Caco-2 (cell line): ENCODE measurements at regions not wholly inside any gene's neighbourhood (a gene's known extent, or its start where the extent isn't known, plus 50 kb on each side); places are given as distances from the start of the nearest gene placed in this dataset.

Experiments used
- BruUV-seq: library from RNA; stranded (reverse); fragments of 400-500 nt; replicated peaks from 2 replicates; lab custom pipeline; 2021; lab: Mats Ljungman, UMichigan
- CTCF ChIA-PET: fragments of 300-600 bp; sonication (Branson Sonifier 250); formaldehyde crosslinking; loops from one replicate; lab custom pipeline; 2022; ENCODE audit warnings: antibody characterized with exemption; lab: Charles Lee
- POLR2A ChIA-PET: fragments of 300-600 bp; sonication (Branson Sonifier 250); formaldehyde crosslinking; loops from one replicate; lab custom pipeline; 2022; ENCODE audit warnings: antibody characterized with exemption; lab: Charles Lee
- DNase-seq, 2 experiments: peaks; one replicate each; pipeline versions ENCODE4 v3.0.0 to v3.0.0-alpha.2; 2020 to 2022
- H3K27me3 ChIP-seq: replicated peaks from 2 replicates; pipeline ENCODE4 v1.6.0; 2011; ENCODE audit warnings: low read length; ENCODE audit not compliant: control insufficient read depth, insufficient read depth
- H3K36me3 ChIP-seq: 2 replicates; pipeline ENCODE4 v1.5.1; 2011; ENCODE audit warnings: low read length; ENCODE audit not compliant: control insufficient read depth, insufficient read depth
- H3K4me1 ChIP-seq: fragments of 250-450 bp; sonication (Bioruptor Pico); 2 replicates; pipeline ENCODE4 v1.5.1; 2020; ENCODE audit warnings: mild to moderate bottlenecking
- H3K4me3 ChIP-seq: 2 replicates; pipeline ENCODE4 v1.5.1; 2011; ENCODE audit warnings: low read depth, mild to moderate bottlenecking, control low read depth, low read length
- H3K9me3 ChIP-seq: fragments of 250-450 bp; sonication (Bioruptor Pico); 2 replicates; pipeline ENCODE4 v1.5.1; 2020; ENCODE audit warnings: mild to moderate bottlenecking, moderate library complexity
- H3K27ac Mint-ChIP-seq: one replicate; pipeline ENCODE4 v1.8.0; 2022; ENCODE audit warnings: mixed read lengths; ENCODE audit not compliant: unreplicated experiment
- H3K27me3 Mint-ChIP-seq: one replicate; pipeline ENCODE4 v1.8.0; 2022; ENCODE audit warnings: mixed read lengths; ENCODE audit not compliant: insufficient read depth, unreplicated experiment
- H3K36me3 Mint-ChIP-seq: one replicate; pipeline ENCODE4 v1.8.0; 2022; ENCODE audit warnings: mild to moderate bottlenecking, mixed read lengths; ENCODE audit not compliant: insufficient read depth, unreplicated experiment
- H3K4me1 Mint-ChIP-seq: one replicate; pipeline ENCODE4 v1.8.0; 2022; ENCODE audit warnings: low read depth, mixed read lengths; ENCODE audit not compliant: unreplicated experiment
- H3K4me3 Mint-ChIP-seq: one replicate; pipeline ENCODE4 v1.8.0; 2022; ENCODE audit warnings: mild to moderate bottlenecking, moderate library complexity, mixed read lengths; ENCODE audit not compliant: unreplicated experiment
- H3K9me3 Mint-ChIP-seq: one replicate; pipeline ENCODE4 v1.8.0; 2022; ENCODE audit warnings: mixed read lengths; ENCODE audit not compliant: unreplicated experiment
- intact Hi-C: fragments of 100-400 bp; cut with micrococcal nuclease; formaldehyde crosslinking; loops from one replicate; pipeline ENCODE4 v1.10.0; 2022; ENCODE audit not compliant: unreplicated experiment
- TF ChIP-seq, protein P1 (sequence below), 2 experiments: fragments of 200-600 bp in 1 of 2; IDR thresholded peaks; 1 replicate in 1 of 2; 2 replicates in 1 of 2; pipeline versions ENCODE4 v1.5.1 to v1.8.0; 2011 to 2022; ENCODE audit warnings: antibody characterized with exemption in 1 of 2, control low read depth in 1 of 2, inconsistent platforms in 1 of 2, low read depth in 1 of 2, low read length in 1 of 2, mild to moderate bottlenecking in 1 of 2, moderate library complexity in 1 of 2; ENCODE audit not compliant: insufficient read depth in 1 of 2, severe bottlenecking in 1 of 2, unreplicated experiment in 1 of 2

DNA sequence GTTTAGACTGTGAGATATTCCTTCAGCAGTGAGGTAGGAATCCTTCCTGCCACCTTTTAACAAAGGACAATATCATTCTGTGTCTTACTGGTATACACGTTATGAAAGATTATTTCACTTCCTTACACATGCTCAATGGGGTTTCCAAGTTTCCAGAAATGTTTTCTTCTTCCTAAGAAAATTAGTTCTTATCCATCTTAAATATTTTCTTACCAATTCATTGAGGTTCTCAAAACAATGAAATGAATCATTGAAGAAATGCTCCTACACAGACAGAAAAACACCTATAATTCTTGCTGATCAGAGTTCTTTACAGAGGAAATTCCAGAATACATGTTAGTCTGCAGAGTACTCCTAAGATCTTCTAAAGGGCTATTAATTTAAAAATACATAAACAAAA lies 51.4 kb upstream of the SEC61G start:
- Mint-ChIP-seq H3K9me3 (no peaks in the 10 kb centered on the region), H3K4me3 (no peak overlapping the region), H3K27ac (no peak overlapping the region), H3K27me3 (peaks cover 1% of the 10 kb centered on the region), H3K36me3 (no peaks in the 10 kb centered on the region), H3K4me1 (no peaks in the 10 kb centered on the region)
- ChIA-PET POLR2A (no interaction called here), CTCF (no interaction called here)
- Histone ChIP-seq H3K9me3 (no peaks in the 10 kb centered on the region; the same call in 1 of the 2 replicates), H3K4me1 (no peaks in the 10 kb centered on the region), H3K36me3 (no peaks in the 10 kb centered on the region), H3K27me3 (no peaks in the 10 kb centered on the region), H3K4me3 (no peak overlapping the region)
- TF ChIP-seq, protein P1, sequence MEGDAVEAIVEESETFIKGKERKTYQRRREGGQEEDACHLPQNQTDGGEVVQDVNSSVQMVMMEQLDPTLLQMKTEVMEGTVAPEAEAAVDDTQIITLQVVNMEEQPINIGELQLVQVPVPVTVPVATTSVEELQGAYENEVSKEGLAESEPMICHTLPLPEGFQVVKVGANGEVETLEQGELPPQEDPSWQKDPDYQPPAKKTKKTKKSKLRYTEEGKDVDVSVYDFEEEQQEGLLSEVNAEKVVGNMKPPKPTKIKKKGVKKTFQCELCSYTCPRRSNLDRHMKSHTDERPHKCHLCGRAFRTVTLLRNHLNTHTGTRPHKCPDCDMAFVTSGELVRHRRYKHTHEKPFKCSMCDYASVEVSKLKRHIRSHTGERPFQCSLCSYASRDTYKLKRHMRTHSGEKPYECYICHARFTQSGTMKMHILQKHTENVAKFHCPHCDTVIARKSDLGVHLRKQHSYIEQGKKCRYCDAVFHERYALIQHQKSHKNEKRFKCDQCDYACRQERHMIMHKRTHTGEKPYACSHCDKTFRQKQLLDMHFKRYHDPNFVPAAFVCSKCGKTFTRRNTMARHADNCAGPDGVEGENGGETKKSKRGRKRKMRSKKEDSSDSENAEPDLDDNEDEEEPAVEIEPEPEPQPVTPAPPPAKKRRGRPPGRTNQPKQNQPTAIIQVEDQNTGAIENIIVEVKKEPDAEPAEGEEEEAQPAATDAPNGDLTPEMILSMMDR (IDR thresholded peaks at IDR 0.05; ENCODE audit: insufficient read depth in 1 of 2, low read depth in 1 of 2, low read length in 1 of 2, severe bottlenecking in 1 of 2, unreplicated experiment in 1 of 2) = no peak
- DNase-seq = no peak
- intact Hi-C loops = no loop called here
- BruUV-seq = no TSS peak

DNA sequence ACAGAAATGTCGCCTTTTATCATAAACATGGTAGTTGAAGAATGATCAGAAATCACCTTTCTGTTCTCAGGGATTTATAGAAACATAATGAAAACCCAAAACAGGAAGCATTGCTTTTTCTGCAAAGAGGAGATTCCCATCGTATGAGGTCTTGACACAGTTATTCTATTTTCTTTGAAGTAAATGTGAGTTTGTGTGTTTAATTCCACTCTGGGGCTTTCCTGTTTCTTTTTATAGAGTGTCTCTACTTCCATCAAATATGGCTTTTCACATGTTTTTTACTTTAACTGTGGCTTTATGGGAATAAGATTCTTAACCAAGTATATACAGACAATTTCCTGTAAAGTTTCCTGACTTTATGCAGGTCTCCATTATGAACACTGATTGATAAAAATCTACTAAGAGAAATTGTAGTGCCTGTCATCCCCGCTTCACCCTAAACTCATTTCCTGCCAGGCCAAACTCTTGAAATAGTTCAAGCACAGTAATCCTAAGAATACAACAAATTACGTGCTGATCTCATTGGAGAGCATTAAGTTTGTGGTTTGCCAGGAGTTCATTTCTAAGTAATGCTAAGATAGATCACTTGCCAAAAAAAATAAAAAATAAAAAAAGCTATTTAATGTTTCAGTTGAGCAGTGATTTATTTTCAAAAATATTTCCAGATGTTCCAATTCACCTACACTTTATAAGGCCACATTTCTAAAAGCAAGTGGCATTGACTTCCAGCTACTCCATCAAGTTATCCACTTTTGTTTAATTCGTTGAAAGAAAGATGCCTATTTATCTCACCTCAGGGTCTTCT lies 52.2 kb upstream of the SEC61G start:
- Histone ChIP-seq H3K4me1 (no peaks in the 10 kb centered on the region), H3K4me3 (no peak overlapping the region), H3K9me3 (no peaks in the 10 kb centered on the region; the same call in 1 of the 2 replicates), H3K27me3 (no peaks in the 10 kb centered on the region), H3K36me3 (no peaks in the 10 kb centered on the region)
- H3K9me3 Mint-ChIP-seq = no peaks in the 10 kb centered on the region
- CTCF ChIA-PET = no interaction called here
- DNase-seq = no peak
- H3K4me1 Mint-ChIP-seq = no peaks in the 10 kb centered on the region
- POLR2A ChIA-PET = no interaction called here
- H3K27ac Mint-ChIP-seq = no peak overlapping the region
- TF ChIP-seq, protein P1 (IDR thresholded peaks at IDR 0.05; ENCODE audit: insufficient read depth in 1 of 2, low read depth in 1 of 2, low read length in 1 of 2, severe bottlenecking in 1 of 2, unreplicated experiment in 1 of 2) = no peak
- intact Hi-C loops = no loop called here
- BruUV-seq = no TSS peak
- no peaks in the 10 kb centered on the region for H3K27me3 Mint-ChIP-seq
- no peak overlapping the region for H3K4me3 Mint-ChIP-seq
- no peaks in the 10 kb centered on the region for H3K36me3 Mint-ChIP-seq

DNA sequence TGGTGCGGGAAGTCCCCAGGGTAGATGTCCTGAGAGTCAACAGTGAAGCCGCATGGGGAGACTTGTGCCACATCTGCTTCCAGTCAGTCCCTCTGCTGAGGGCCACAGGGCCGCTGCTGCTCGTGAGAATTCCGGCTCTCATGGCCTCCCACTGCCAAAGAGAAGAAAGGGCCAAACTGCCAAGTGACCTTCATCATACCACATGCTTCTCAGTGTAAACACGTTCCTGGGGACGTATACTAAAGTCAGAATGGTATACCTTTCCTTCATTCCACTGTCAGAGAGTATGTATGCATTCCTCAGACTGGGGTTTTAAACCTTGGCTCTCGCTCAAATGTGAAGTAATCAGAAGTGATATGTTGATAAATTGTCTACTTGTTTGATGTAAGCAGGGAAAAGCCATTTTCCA lies 52.8 kb upstream of the SEC61G start:
- Mint-ChIP-seq H3K27me3 (peaks cover 3% of the 10 kb centered on the region), H3K4me1 (no peaks in the 10 kb centered on the region), H3K36me3 (no peaks in the 10 kb centered on the region), H3K4me3 (no peak overlapping the region), H3K9me3 (no peaks in the 10 kb centered on the region), H3K27ac (no peak overlapping the region)
- no peak overlapping the region for H3K4me3 ChIP-seq
- no peaks in the 10 kb centered on the region; the same call in 1 of the 2 replicates for H3K9me3 ChIP-seq
- TF ChIP-seq, protein P1 (IDR thresholded peaks at IDR 0.05; ENCODE audit: insufficient read depth in 1 of 2, low read depth in 1 of 2, low read length in 1 of 2, severe bottlenecking in 1 of 2, unreplicated experiment in 1 of 2) = no peak
- CTCF ChIA-PET = interaction anchor here (0.7 kb wide), 1 partner anchor 30 kb away, joined by 3 read pairs; no protein-coding TSS in a partner anchor
- no peak for DNase-seq
- POLR2A ChIA-PET = no interaction called here
- no peaks in the 10 kb centered on the region for H3K36me3 ChIP-seq
- intact Hi-C loops = no loop called here
- no peaks in the 10 kb centered on the region for H3K27me3 ChIP-seq
- no TSS peak for BruUV-seq
- H3K4me1 ChIP-seq = no peaks in the 10 kb centered on the region
